K562 (cell line): ENCODE measurements at regions not wholly inside any gene's neighbourhood (a gene's known extent, or its start where the extent isn't known, plus 50 kb on each side); places are given as distances from the start of the nearest gene placed in this dataset.

ENCODE experiments used
- ATAC-seq: fragments of 200-7000 bp; cut with Tn5 transposase; 3 replicates; pipeline ENCODE4 v1.9.1; 2020; ENCODE audit warnings: moderate library complexity
- BruUV-seq: library from RNA; stranded (reverse); fragments of 400-500 nt; replicated peaks from 2 replicates; lab custom pipeline; 2021; lab: Mats Ljungman, UMichigan
- CTCF ChIA-PET: fragments of 300-600 bp; formaldehyde crosslinking; extraction: SDS; loops from one replicate; lab custom pipeline; 2021; ENCODE audit warnings: low intra/inter-chr PET ratio; lab: Yijun Ruan, JAX
- POLR2A ChIA-PET: fragments of 300-600, 350-650 bp; sonication (Branson Sonifier 250); formaldehyde crosslinking; extraction: SDS; loops from one replicate; lab custom pipeline; 2021; ENCODE audit warnings: antibody characterized with exemption, inconsistent platforms; lab: Yijun Ruan, JAX
- DNase-seq, 4 experiments: peaks; one replicate each; pipeline versions ENCODE4 v3.0.0 to v3.0.0-alpha.2; 2011 to 2018; ENCODE audit warnings: low spot score in 3 of 4, mixed read lengths in 3 of 4; ENCODE audit errors: extremely low read depth in 1 of 4
- FAIRE-seq: peaks from 2 replicates; lab custom pipeline; 2011; peaks lifted over from hg19 to GRCh38; lab: Jason Lieb, UNC
- H2AFZ ChIP-seq: 2 replicates; pipeline ENCODE4 v1.6.0; 2011; ENCODE audit warnings: low read depth, low read length, control low read depth, inconsistent platforms
- H3K27ac ChIP-seq: fragments of 200-600 bp; 3 replicates; pipeline ENCODE4 v1.8.0; 2011; ENCODE audit warnings: low read depth, mild to moderate bottlenecking, control low read depth, inconsistent platforms, low read length, moderate library complexity, mixed read lengths; ENCODE audit errors: extremely low read depth
- H3K27me3 ChIP-seq, 2 experiments: fragments of 300-600 bp in 1 of 2; 2 replicates in 1 of 2; 3 replicates in 1 of 2; pipeline versions ENCODE4 v1.6.0 to v1.8.0; 2011; ENCODE audit warnings: inconsistent platforms in 2 of 2, low read length in 2 of 2, mild to moderate bottlenecking in 1 of 2, mixed read lengths in 1 of 2, moderate library complexity in 1 of 2; ENCODE audit not compliant: control insufficient read depth in 2 of 2, insufficient read depth in 2 of 2
- H3K36me3 ChIP-seq: fragments of 300-600 bp; 3 replicates; pipeline ENCODE4 v1.8.0; 2011; ENCODE audit warnings: mild to moderate bottlenecking, low read length, inconsistent platforms; ENCODE audit not compliant: control insufficient read depth, insufficient read depth
- H3K4me1 ChIP-seq, 2 experiments: fragments of 200-600 bp in 1 of 2; replicated peaks in 1 of 2; 2 replicates in 1 of 2; 3 replicates in 1 of 2; pipeline versions ENCODE4 v1.5.1 to v1.8.0; 2011; ENCODE audit warnings: inconsistent platforms in 2 of 2, low read length in 2 of 2, mild to moderate bottlenecking in 1 of 2, mixed read lengths in 1 of 2, moderate library complexity in 1 of 2; ENCODE audit not compliant: control insufficient read depth in 2 of 2, insufficient read depth in 2 of 2
- H3K4me2 ChIP-seq: 2 replicates; pipeline ENCODE4 v1.6.1; 2011; ENCODE audit warnings: low read length, control low read depth, inconsistent platforms, mixed read lengths; ENCODE audit not compliant: insufficient read depth
- H3K4me3 ChIP-seq: fragments of 200-600 bp; sonication (generic), shearing (Covaris generic); 2 replicates; pipeline ENCODE4 v1.5.1; 2016; ENCODE audit warnings: control low read depth, inconsistent platforms
- H3K79me2 ChIP-seq: fragments of 200-600 bp; 3 replicates; pipeline ENCODE4 v1.8.0; 2011; ENCODE audit warnings: low read length, inconsistent platforms; ENCODE audit not compliant: control insufficient read depth, insufficient read depth
- H3K9ac ChIP-seq, 2 experiments: 2 replicates each; pipeline versions ENCODE4 v1.6.0 to v1.6.1; 2011; ENCODE audit warnings: low read depth in 2 of 2, low read length in 2 of 2, control low read depth in 1 of 2, inconsistent platforms in 1 of 2, mild to moderate bottlenecking in 1 of 2, mixed read lengths in 1 of 2; ENCODE audit not compliant: insufficient read depth in 1 of 2
- H3K9me1 ChIP-seq: one replicate; pipeline ENCODE4 v1.6.0; 2011; ENCODE audit warnings: inconsistent platforms, mild to moderate bottlenecking, low read length, moderate library complexity; ENCODE audit not compliant: control insufficient read depth, insufficient read depth
- H3K9me3 ChIP-seq: replicated peaks from 2 replicates; pipeline ENCODE4 v1.5.1; 2011; ENCODE audit warnings: low read depth, low read length, inconsistent platforms; ENCODE audit not compliant: control insufficient read depth, insufficient read depth
- H4K20me1 ChIP-seq: replicated peaks from 2 replicates; pipeline ENCODE4 v1.6.1; 2011; ENCODE audit warnings: low read length, inconsistent platforms, mixed read lengths; ENCODE audit not compliant: control insufficient read depth, insufficient read depth
- ARID2 ChIP-seq: fragments of 450-650 bp; IDR thresholded peaks from 2 replicates; pipeline ENCODE4 v1.6.1; 2017; ENCODE audit warnings: antibody characterized with exemption, mild to moderate bottlenecking
- BRF2 ChIP-seq: IDR thresholded peaks from 3 replicates; pipeline ENCODE4 v1.6.1; 2011; ENCODE audit warnings: borderline replicate concordance, mild to moderate bottlenecking; ENCODE audit not compliant: insufficient read length, insufficient read depth
- CREB3 ChIP-seq: fragments of 450-650 bp; conservative IDR thresholded peaks from 2 replicates; pipeline ENCODE4 v1.6.1; 2016; ENCODE audit warnings: missing genetic modification characterization, low read depth, mild to moderate bottlenecking, missing compliant biosample characterization, moderate library complexity
- CTCF ChIP-seq, 3 experiments: IDR thresholded peaks in 2 of 3; conservative IDR thresholded peaks in 1 of 3; 2 replicates each; pipeline ENCODE4 v1.5.1; 2011 to 2012; ENCODE audit warnings: low read length in 3 of 3, mild to moderate bottlenecking in 3 of 3, control low read depth in 2 of 3, improper control_type of control experiment in 1 of 3, inconsistent platforms in 1 of 3, low read depth in 1 of 3, mixed read lengths in 1 of 3, moderate library complexity in 1 of 3; ENCODE audit not compliant: insufficient read depth in 2 of 3
- FOXA3 ChIP-seq, 2 experiments: fragments of 450-650 bp in 1 of 2; sonication (generic) in 1 of 2; formaldehyde crosslinking; IDR thresholded peaks in 1 of 2; conservative IDR thresholded peaks in 1 of 2; 2 replicates each; pipeline versions ENCODE4 v1.4.0 to v1.8.0; 2020 to 2022; ENCODE audit warnings: mild to moderate bottlenecking in 2 of 2, missing genetic modification reagents in 1 of 2
- HNRNPL ChIP-seq: fragments of 200-400 bp; formaldehyde crosslinking; IDR thresholded peaks from 2 replicates; pipeline ENCODE4 v1.6.1; 2017; ENCODE audit warnings: low read depth, mild to moderate bottlenecking, low read length
- HNRNPUL1 ChIP-seq: fragments of 200-400 bp; formaldehyde crosslinking; IDR thresholded peaks from 2 replicates; pipeline ENCODE4 v1.6.1; 2017; ENCODE audit warnings: low read length
- IFI16 ChIP-seq: fragments of 250-450 bp; sonication (Bioruptor Pico); IDR thresholded peaks from 2 replicates; pipeline ENCODE4 v2.1.2; 2022; ENCODE audit warnings: mild to moderate bottlenecking, inconsistent platforms
- NR2C1 ChIP-seq, 2 experiments: fragments of 450-650 bp; IDR thresholded peaks; 2 replicates each; pipeline ENCODE4 v1.6.1; 2017; ENCODE audit warnings: mild to moderate bottlenecking in 2 of 2, antibody characterized with exemption in 1 of 2, inconsistent platforms in 1 of 2, missing compliant biosample characterization in 1 of 2, missing genetic modification characterization in 1 of 2
- NR2F6 ChIP-seq: fragments of 450-650 bp; formaldehyde crosslinking; IDR thresholded peaks from 2 replicates; pipeline ENCODE4 v1.4.0; 2020; ENCODE audit warnings: mild to moderate bottlenecking
- SIRT6 ChIP-seq: IDR thresholded peaks from one replicate; pipeline ENCODE4 v1.6.1; 2012; ENCODE audit warnings: low read depth, mild to moderate bottlenecking, control low read depth, inconsistent platforms, low read length, moderate library complexity
- SMAD2 ChIP-seq: fragments of 150-350 bp; IDR thresholded peaks from 2 replicates; pipeline ENCODE4 v1.6.1; 2014; ENCODE audit warnings: low read depth, mild to moderate bottlenecking, low read length
- TAF1 ChIP-seq: IDR thresholded peaks from 2 replicates; pipeline ENCODE4 v1.6.1; 2011; ENCODE audit warnings: mild to moderate bottlenecking, low read length, moderate library complexity; ENCODE audit not compliant: insufficient read depth, control insufficient read depth, severe bottlenecking; ENCODE audit errors: extremely low read depth
- ZNF551 ChIP-seq: fragments of 250-450 bp; sonication (Bioruptor Pico); IDR thresholded peaks from 2 replicates; pipeline ENCODE4 v1.5.0; 2021; ENCODE audit warnings: mild to moderate bottlenecking, moderate library complexity
- ZNF696 ChIP-seq: fragments of 250-450 bp; sonication (Bioruptor Pico); conservative IDR thresholded peaks from 2 replicates; pipeline ENCODE4 v1.4.0; 2020; ENCODE audit warnings: mild to moderate bottlenecking, moderate library complexity
- WGBS: fragments of 100-300 bp; shearing (Covaris generic); methylation state at CpG from one replicate; pipeline ENCODE4 v1.1.6; 2016; ENCODE audit warnings: low coverage, mixed read lengths; ENCODE audit not compliant: insufficient coverage; ENCODE audit errors: missing lambda C conversion rate; 5-methylcytosine and 5-hydroxymethylcytosine counted together
- in situ Hi-C: fragments of 300-500 bp; cut with MboI; formaldehyde crosslinking; loops from 4 replicates; pipeline ENCODE4 v1.15.0; 2018; ENCODE audit warnings: inconsistent platforms, mixed read lengths
- intact Hi-C: fragments of 100-400 bp; cut with micrococcal nuclease; formaldehyde crosslinking; loops from 2 replicates; pipeline ENCODE4 v1.14.2; 2022

GRCh38 chr17:72303787-72304733, 183.2 kb downstream of the SOX9 start:
- FAIRE-seq (no peak), ATAC-seq (no peak), DNase-seq (no peak)
- H3K4me2 ChIP-seq: no peak overlapping the region
- H3K36me3 ChIP-seq: no peaks in the 10 kb centered on the region
- POLR2A ChIA-PET: no interaction called here
- no peaks in the 10 kb centered on the region for H4K20me1 ChIP-seq
- in situ Hi-C loops: no loop called here
- H3K4me1 ChIP-seq: no peaks in the 10 kb centered on the region
- no TSS peak for BruUV-seq
- CTCF ChIA-PET: no interaction called here
- no peak overlapping the region for H3K4me3 ChIP-seq
- H3K9ac ChIP-seq: no peak overlapping the region
- WGBS: 1% methylated on average over 8 of the region's 8 CpGs
- no peaks in the 10 kb centered on the region for H3K79me2 ChIP-seq
- no peaks in the 10 kb centered on the region for H3K9me3 ChIP-seq
- no peaks in the 10 kb centered on the region for H3K27me3 ChIP-seq
- no peak overlapping the region for H2AFZ ChIP-seq
- intact Hi-C loops: no loop called here
- no peak overlapping the region for H3K27ac ChIP-seq
- no peaks in the 10 kb centered on the region for H3K9me1 ChIP-seq
- no peak for TF ChIP-seq NR2C1 (IDR thresholded peaks at IDR 0.05)
- TF ChIP-seq NR2C1 (tag; IDR thresholded peaks at IDR 0.05): no peak
- no peak for TF ChIP-seq CTCF (IDR thresholded peaks at IDR 0.05 in 2 of 3, conservative IDR thresholded peaks at IDR 0.05 in 1 of 3; ENCODE audit: insufficient read depth in 2 of 3, low read depth in 1 of 3, low read length in 3 of 3)
- no peak for TF ChIP-seq BRF2
- no peak for TF ChIP-seq NR2F6 (CRISPR knock-in tag)
- TF ChIP-seq SIRT6: no peak
- no peak for TF ChIP-seq CREB3 (tag)
- no peak for TF ChIP-seq TAF1
- no peak for TF ChIP-seq SMAD2
- no peak for TF ChIP-seq HNRNPUL1
- TF ChIP-seq ZNF696 (CRISPR knock-in tag): no peak
- no peak for TF ChIP-seq FOXA3 (CRISPR knock-in tag; conservative IDR thresholded peaks at IDR 0.05 in 1 of 2, IDR thresholded peaks at IDR 0.05 in 1 of 2)
- TF ChIP-seq ARID2: no peak
- no peak for TF ChIP-seq IFI16 (CRISPR knock-in tag)
- TF ChIP-seq ZNF551 (CRISPR knock-in tag): no peak
- no peak for TF ChIP-seq HNRNPL
